Activated T-helper 2 cell treated with anti-CD3 and anti-CD28 coated beads, Interferon-gamma antibody, Interleukin-2, Interleukin-4, amounts not matched to agents 10 μg/mL and 5 μg/mL and 100 μg/mL, durations not matched to agents 14 hours and 24 hours and 36 hours (primary cell): ENCODE measurements at regions not wholly inside any gene's neighbourhood (a gene's known extent, or its start where the extent isn't known, plus 50 kb on each side); places are given as distances from the start of the nearest gene placed in this dataset.

Source experiments
- DNase-seq: peaks from one replicate; pipeline ENCODE4 v3.0.0; 2021; ENCODE audit warnings: low spot score
- H3K27ac Mint-ChIP-seq: one replicate; pipeline ENCODE4 v1.8.0; 2021; ENCODE audit warnings: mixed read lengths
- H3K27me3 Mint-ChIP-seq: one replicate; pipeline ENCODE4 v1.8.0; 2021; ENCODE audit warnings: low read depth, mixed read lengths
- H3K36me3 Mint-ChIP-seq: one replicate; pipeline ENCODE4 v1.8.0; 2021; ENCODE audit warnings: low read depth, mixed read lengths
- H3K4me1 Mint-ChIP-seq: one replicate; pipeline ENCODE4 v1.8.0; 2021; ENCODE audit warnings: low read depth, mixed read lengths
- H3K4me3 Mint-ChIP-seq: one replicate; pipeline ENCODE4 v1.8.0; 2021; ENCODE audit warnings: low read depth, mild to moderate bottlenecking, moderate library complexity, mixed read lengths
- H3K9me3 Mint-ChIP-seq: one replicate; pipeline ENCODE4 v1.8.0; 2021; ENCODE audit warnings: mixed read lengths
- intact Hi-C: fragments of 100-400 bp; cut with micrococcal nuclease; formaldehyde crosslinking; loops from one replicate; pipeline ENCODE4 v1.15.1; 2023

DNA sequence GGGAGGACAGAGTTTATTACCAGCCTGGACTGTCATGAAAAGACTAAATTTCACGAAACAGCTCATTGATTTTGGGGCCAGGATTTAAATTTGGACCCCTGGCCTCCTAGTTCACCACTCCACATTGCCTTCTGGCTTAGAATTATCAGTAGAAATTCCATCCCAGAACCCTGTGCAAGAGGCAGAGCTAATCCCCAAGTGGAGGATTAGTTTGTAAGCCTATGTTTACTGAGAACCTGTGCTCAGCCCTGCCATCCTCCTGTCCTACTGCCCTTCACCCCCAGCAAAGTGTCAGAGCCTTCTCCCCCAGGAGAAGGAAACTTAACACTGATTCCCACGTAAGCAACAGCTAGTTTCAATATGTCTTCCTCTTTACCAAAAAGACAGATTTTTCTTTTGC lies 99.4 kb downstream of the SST start:
- Mint-ChIP-seq H3K4me3 (no peak overlapping the region), H3K27ac (no peak overlapping the region), H3K9me3 (no peaks in the 10 kb centered on the region), H3K36me3 (no peaks in the 10 kb centered on the region), H3K4me1 (no peaks in the 10 kb centered on the region), H3K27me3 (peaks cover 23% of the 10 kb centered on the region)
- intact Hi-C loops = no loop called here
- no peak for DNase-seq

DNA sequence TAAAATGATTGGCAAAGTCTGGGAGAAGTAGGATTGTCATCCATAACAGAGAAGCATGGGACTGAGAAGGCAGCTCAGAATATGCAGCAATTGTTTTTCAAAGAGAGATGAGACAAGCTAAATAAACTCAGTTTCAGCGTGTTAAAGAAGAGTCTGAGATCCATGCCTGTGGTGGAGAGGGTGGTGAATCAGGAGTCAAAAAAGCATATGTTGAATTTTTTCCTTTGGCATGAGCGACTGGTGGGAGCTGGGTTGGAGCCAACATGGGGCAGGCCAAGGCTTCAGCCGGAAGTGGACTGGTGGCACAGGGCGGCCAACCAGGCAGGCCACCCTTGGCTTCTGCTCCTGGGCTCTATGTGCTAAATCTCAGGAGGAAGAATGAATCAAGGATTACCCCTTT lies 102.0 kb downstream of the SST start:
- DNase-seq = no peak
- no peak overlapping the region for H3K27ac Mint-ChIP-seq
- no peaks in the 10 kb centered on the region for H3K4me1 Mint-ChIP-seq
- no peaks in the 10 kb centered on the region for H3K36me3 Mint-ChIP-seq
- peaks cover 28% of the 10 kb centered on the region for H3K27me3 Mint-ChIP-seq
- H3K9me3 Mint-ChIP-seq = no peaks in the 10 kb centered on the region
- intact Hi-C loops = no loop called here
- H3K4me3 Mint-ChIP-seq = no peak overlapping the region

DNA sequence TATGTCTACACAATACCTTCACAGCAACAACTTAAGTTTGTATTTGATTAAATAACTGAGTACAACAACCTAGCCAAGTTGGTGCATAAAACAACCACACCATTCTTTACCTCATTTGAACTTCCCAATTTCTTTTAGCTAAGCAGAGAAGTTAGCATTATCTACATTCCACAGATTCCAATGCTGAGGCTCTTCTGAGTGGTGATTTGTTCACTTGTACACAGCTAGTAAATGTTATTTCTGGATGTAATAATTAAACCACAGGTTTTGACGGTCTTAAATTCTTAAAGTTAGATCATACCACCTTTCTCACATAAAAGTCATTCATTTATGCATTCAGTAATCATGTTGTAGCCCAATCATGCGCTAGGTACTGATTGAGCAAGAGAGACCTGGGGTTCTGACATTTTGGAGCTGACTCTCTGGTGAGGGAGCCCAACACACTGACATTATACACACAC lies 102.5 kb downstream of the SST start:
- Mint-ChIP-seq H3K27ac (no peak overlapping the region), H3K27me3 (peaks cover 28% of the 10 kb centered on the region), H3K9me3 (no peaks in the 10 kb centered on the region), H3K4me1 (no peaks in the 10 kb centered on the region), H3K4me3 (no peak overlapping the region), H3K36me3 (no peaks in the 10 kb centered on the region)
- DNase-seq = no peak
- intact Hi-C loops = no loop called here

DNA sequence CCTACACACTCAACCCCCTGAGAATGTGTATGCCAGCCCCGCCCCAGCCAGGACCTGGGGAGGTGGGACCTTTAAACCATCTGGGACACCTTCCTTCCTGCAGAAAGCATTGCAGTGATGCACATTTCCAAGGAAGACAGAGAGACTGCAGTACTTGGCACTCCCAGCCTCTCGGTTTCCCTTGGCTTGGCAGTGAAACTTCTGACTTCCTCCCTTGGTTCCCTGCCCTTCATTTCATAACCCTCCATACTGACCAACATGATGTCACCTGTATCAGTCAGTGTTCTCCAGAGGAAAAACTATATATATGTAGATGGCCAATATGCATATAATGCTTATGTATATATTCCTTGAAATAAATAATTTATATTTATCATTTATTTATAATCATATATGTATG lies 103.2 kb downstream of the SST start:
- intact Hi-C loops = no loop called here
- no peak overlapping the region for H3K4me3 Mint-ChIP-seq
- H3K27ac Mint-ChIP-seq = no peak overlapping the region
- H3K9me3 Mint-ChIP-seq = no peaks in the 10 kb centered on the region
- DNase-seq = no peak
- peaks cover 24% of the 10 kb centered on the region for H3K27me3 Mint-ChIP-seq
- no peaks in the 10 kb centered on the region for H3K4me1 Mint-ChIP-seq
- no peaks in the 10 kb centered on the region for H3K36me3 Mint-ChIP-seq

DNA sequence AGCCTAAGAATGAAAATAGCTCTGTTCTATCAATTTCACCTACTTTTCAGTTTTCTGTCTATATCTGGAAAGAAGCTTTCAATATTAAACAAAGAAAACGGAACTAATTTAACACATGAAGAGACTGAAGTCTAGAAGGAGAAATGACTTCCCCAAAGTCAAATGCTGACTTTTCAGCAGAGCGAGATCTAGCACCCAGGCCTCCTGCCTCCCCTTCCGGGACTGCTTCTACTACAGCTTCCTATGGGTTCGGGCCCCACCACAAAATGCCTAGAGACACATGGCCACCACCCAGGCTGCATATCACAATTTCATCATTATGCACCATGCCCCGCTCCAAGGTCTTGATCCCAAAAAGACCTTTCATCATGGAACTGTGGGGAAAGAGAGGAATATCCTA lies 104.5 kb downstream of the SST start:
- H3K4me1 Mint-ChIP-seq = no peaks in the 10 kb centered on the region
- no peak overlapping the region for H3K4me3 Mint-ChIP-seq
- peaks cover 22% of the 10 kb centered on the region for H3K27me3 Mint-ChIP-seq
- no peak for DNase-seq
- H3K9me3 Mint-ChIP-seq = no peaks in the 10 kb centered on the region
- intact Hi-C loops = no loop called here
- no peaks in the 10 kb centered on the region for H3K36me3 Mint-ChIP-seq
- no peak overlapping the region for H3K27ac Mint-ChIP-seq

DNA sequence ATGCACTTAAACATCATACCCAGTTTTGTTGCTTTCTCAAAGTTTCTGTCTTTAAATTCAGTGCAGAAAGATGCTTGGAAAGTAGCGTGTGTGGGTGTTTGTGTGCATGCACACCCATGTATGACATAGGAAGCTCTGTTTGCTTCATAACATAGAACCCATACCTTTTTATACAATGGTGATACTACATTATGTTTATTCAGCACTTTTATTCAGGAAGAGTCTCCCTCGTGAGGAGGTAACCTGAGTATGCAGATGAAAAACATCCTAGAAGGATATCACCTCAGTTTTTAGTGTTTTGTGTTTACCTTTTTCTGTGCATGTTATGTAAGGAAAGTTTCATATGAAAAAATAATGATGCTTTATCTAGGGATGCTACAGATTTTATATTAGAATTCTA lies 111.2 kb downstream of the SST start:
- H3K36me3 Mint-ChIP-seq = no peaks in the 10 kb centered on the region
- DNase-seq = no peak
- H3K9me3 Mint-ChIP-seq = no peaks in the 10 kb centered on the region
- H3K27me3 Mint-ChIP-seq = peaks cover 20% of the 10 kb centered on the region
- intact Hi-C loops = no loop called here
- H3K4me3 Mint-ChIP-seq = no peak overlapping the region
- H3K4me1 Mint-ChIP-seq = no peaks in the 10 kb centered on the region
- no peak overlapping the region for H3K27ac Mint-ChIP-seq

DNA sequence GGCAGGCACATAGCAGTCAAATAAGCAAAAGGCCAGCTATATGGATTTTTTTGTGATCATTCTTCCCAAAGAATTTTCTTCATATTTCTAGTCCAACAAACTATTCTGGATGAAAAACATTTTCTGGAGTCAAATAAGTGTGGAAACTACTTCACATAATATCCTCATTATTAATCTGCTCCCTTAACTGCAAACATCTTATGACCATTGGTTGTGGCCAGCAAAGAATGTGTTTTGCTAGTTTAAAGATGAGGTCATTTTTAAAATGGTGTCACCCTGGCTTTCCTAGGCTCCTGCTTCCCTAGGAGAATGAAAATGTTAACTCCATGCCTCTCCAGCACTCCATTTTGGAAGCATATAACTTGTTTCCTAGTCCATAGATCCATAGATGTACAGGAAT lies 118.8 kb downstream of the SST start:
- Mint-ChIP-seq H3K36me3 (no peaks in the 10 kb centered on the region), H3K27me3 (peaks cover 50% of the 10 kb centered on the region), H3K27ac (no peak overlapping the region), H3K9me3 (no peaks in the 10 kb centered on the region), H3K4me3 (no peak overlapping the region), H3K4me1 (no peaks in the 10 kb centered on the region)
- DNase-seq = no peak
- intact Hi-C loops = no loop called here

DNA sequence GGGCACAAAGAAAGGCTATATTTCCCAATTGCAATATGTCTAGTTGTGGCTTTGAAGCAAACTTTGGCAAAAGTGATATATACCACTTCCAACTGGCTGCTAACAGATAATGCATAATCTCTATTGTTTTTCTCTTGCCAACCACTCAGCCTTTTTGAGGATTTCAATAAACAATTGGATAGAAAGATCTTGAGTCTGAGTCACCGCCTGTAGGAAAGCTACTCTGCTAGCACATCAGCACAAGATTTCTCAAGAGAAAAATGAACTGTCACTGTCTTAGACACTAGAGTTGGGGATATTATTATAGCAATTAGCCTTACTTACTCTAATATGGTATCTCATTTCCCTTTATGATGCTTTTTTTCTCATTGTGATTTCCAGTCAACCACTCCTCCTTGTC lies 119.7 kb downstream of the SST start:
- Mint-ChIP-seq H3K9me3 (no peaks in the 10 kb centered on the region), H3K4me1 (no peaks in the 10 kb centered on the region), H3K36me3 (no peaks in the 10 kb centered on the region), H3K4me3 (no peak overlapping the region), H3K27me3 (peaks cover 45% of the 10 kb centered on the region), H3K27ac (no peak overlapping the region)
- intact Hi-C loops = no loop called here
- no peak for DNase-seq

DNA sequence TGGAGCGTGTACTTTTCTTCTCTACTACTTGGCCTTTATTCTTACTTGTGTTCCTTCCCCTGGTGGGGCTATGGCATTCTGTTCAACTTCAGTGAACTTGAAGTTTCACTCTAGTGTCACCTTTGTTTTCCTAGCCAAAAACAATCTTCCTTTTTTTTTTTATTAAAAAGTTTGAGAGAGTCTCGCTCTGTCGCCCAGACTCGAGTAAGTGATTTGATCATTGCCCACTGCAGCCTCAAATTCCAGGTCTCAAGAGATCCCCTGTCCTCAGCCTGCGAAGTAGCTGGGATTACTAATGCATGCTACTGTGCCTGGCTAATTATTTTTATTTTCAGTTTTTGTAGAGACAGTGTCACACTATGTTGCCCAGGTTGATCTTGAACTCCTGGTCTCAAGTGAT lies 124.8 kb downstream of the SST start:
- no peaks in the 10 kb centered on the region for H3K4me1 Mint-ChIP-seq
- H3K36me3 Mint-ChIP-seq = no peaks in the 10 kb centered on the region
- no peaks in the 10 kb centered on the region for H3K9me3 Mint-ChIP-seq
- H3K27me3 Mint-ChIP-seq = peaks cover 25% of the 10 kb centered on the region
- H3K27ac Mint-ChIP-seq = no peak overlapping the region
- H3K4me3 Mint-ChIP-seq = no peak overlapping the region
- intact Hi-C loops = no loop called here
- DNase-seq = no peak

DNA sequence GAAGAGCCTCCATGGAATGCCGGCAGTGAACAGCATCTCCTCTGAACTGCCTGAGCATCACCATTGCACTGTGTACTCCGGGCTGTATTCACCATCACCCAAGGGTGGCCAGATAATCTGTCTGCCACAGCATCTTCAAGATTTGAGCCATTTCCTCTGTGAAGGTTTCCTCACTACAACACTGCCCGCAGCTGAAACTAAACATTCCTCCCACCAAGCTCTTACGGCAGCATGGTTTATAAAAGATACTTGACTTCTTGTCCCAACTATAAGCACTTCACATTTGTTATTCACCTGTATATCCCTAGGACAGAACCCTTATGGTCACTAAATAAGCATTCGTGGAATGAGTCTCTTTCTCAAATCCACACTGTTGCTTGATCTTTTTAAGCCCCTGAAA lies 125.9 kb downstream of the SST start:
- Mint-ChIP-seq H3K4me1 (no peaks in the 10 kb centered on the region), H3K4me3 (no peak overlapping the region), H3K27me3 (peaks cover 24% of the 10 kb centered on the region), H3K36me3 (no peaks in the 10 kb centered on the region), H3K27ac (no peak overlapping the region), H3K9me3 (no peaks in the 10 kb centered on the region)
- no peak for DNase-seq
- intact Hi-C loops = no loop called here

DNA sequence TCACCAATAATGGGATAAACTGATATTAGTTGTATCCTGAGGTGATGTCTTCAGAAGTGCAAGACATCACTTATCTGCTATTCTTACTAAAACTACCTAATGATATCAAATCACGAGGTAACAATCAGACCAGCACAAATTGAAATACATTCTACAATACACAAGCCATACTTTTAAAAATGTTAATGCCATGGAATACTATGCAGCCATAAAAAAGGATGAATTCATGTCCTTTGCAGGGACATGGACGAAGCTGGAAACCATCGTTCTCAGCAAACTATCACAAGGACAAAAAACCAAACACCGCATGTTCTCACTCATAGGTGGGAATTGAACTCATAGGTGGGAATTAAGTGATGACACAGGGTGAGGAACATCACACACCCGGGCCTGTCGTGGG lies 129.3 kb downstream of the SST start:
- no peaks in the 10 kb centered on the region for H3K9me3 Mint-ChIP-seq
- H3K36me3 Mint-ChIP-seq = no peaks in the 10 kb centered on the region
- H3K4me3 Mint-ChIP-seq = no peak overlapping the region
- intact Hi-C loops = no loop called here
- H3K27me3 Mint-ChIP-seq = peaks cover 9% of the 10 kb centered on the region
- H3K4me1 Mint-ChIP-seq = no peaks in the 10 kb centered on the region
- no peak overlapping the region for H3K27ac Mint-ChIP-seq
- DNase-seq = no peak

DNA sequence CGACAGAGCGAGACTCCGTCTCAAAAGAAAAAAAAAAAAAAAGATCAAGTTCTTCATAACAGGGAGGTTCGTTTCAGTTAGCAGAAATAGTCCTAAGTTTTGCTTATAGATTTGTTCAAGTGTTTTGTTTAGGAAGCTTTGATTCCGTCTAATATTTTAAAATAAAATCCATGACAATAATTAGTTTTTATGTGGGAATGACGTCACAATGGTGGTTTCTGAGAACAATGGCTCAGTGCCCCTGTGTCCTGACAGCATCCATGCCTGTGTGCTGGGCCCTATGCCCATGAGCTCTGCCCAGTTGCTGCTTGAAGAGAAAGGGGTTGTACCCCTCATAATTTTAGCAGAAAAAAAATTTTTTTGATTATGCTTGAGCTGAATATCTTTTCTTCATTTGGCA lies 134.0 kb downstream of the SST start:
- intact Hi-C loops = no loop called here
- no peak for DNase-seq
- H3K4me3 Mint-ChIP-seq = no peak overlapping the region
- no peaks in the 10 kb centered on the region for H3K4me1 Mint-ChIP-seq
- no peaks in the 10 kb centered on the region for H3K36me3 Mint-ChIP-seq
- H3K27me3 Mint-ChIP-seq = peaks cover 12% of the 10 kb centered on the region
- H3K27ac Mint-ChIP-seq = no peak overlapping the region
- H3K9me3 Mint-ChIP-seq = no peaks in the 10 kb centered on the region

DNA sequence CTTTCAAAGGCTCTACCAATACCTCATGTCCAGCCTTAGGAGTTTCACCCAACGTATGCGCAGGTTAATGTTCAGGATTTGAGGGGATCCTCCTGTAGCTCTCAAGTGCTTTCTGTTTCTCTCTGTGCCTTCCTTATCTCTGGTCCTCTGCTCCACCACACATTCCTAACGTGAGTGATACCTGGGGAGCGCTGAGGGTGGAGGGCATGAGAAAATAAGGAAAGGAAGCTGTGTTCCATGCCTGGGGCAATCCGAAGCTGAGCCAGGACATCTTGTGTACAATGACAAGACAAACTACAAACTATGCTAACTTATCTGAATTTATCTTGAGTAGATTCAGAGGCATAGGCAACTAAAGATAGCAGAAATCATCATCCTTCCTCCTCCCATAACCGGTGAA lies 136.4 kb downstream of the SST start:
- H3K9me3 Mint-ChIP-seq = no peaks in the 10 kb centered on the region
- H3K27me3 Mint-ChIP-seq = peaks cover 8% of the 10 kb centered on the region
- H3K4me1 Mint-ChIP-seq = no peaks in the 10 kb centered on the region
- intact Hi-C loops = no loop called here
- no peak overlapping the region for H3K4me3 Mint-ChIP-seq
- no peaks in the 10 kb centered on the region for H3K36me3 Mint-ChIP-seq
- no peak overlapping the region for H3K27ac Mint-ChIP-seq
- no peak for DNase-seq

DNA sequence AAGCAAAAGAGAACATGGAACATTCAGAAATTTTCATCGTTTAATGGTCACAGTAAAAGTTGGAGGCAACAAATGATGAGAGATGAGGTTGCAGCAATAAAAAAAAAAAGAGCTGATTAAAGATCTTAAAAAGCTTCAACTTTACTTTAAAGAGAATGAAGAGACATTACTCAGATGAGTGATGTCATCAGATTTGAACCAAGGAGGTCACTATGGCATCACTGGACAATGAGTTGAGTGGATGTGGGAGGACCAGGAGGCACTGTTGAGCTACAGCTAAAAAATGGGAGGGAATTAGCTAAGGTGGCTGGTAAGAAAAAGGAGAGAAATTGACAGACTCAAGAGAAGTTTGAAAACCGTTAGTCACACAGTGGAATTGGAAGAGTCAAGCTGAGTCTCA lies 138.4 kb downstream of the SST start:
- intact Hi-C loops = no loop called here
- Mint-ChIP-seq H3K4me1 (no peaks in the 10 kb centered on the region), H3K27me3 (peaks cover 10% of the 10 kb centered on the region)

More for the DNA sequence above, 138.4 kb downstream of the SST start:
- Mint-ChIP-seq H3K27ac (no peak overlapping the region), H3K36me3 (no peaks in the 10 kb centered on the region), H3K9me3 (no peaks in the 10 kb centered on the region), H3K4me3 (no peak overlapping the region)
- DNase-seq = no peak
